ENCODE measurements at regions not wholly inside any gene's neighbourhood (a gene's known extent, or its start where the extent isn't known, plus 50 kb on each side); places are given as distances from the start of the nearest gene placed in this dataset.

DNA sequence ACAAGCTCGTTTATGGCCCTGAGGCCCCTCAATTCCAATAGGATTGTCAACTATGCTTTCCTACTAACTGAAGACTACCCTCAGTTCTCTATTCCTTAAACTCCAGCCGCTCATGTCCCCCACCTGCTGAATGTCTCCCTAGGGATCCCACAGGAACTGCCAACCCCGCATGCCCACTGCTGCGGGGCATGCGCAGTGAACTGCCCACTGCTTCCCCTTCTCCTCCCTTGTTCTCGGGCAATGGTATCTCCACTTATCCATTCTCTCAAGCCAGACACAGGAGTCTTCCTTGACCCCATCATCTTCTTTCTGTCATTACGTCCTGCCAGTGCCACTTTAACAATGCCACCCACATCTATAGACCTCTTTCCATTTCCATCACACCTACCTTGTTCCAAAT lies 90.0 kb downstream of the FGF18 start:
- FAIRE-seq = no peak
- DNase-seq (ENCODE audit: insufficient read length, low spot score) = no peak

DNA sequence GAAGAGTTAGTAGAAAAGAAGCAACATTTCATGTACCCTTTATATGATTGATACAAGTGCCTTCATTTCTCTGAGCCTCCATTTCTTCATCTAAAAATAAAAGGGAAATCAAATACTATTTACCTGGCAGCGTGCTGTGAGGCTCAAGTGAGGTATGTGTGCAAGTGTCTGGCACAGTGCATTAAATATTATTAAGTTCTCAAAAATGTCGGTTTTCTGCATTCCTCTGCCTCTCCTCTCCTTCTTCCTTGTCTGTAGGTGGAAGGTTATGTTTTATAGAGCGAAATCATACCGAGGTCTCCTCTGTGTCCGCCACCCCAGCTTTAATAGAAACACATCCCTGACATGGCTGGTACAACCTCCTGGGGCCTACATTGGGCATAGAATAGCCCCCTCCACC lies 93.0 kb downstream of the FGF18 start:
- DNase-seq (ENCODE audit: insufficient read length, low spot score) = no peak
- FAIRE-seq = no peak

DNA sequence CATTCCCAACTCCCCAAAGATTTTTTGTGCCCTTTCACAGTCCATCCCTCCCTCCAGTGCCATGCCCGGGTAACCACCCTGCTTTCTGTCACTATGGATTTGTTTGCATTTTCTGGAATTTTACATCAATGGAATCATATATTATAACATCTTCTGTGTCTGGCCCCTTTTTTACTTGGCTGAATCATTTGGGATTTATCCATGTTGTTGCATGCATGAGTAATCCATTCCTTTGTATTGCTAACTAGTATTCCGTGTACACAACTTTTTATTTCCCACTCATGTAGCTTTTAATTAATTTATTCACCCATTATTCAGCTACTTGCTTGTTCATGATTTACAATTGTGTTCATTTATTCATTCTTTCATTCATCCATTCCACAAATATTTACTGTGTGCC lies 94.1 kb downstream of the FGF18 start:
- DNase-seq (ENCODE audit: insufficient read length, low spot score) = no peak
- FAIRE-seq = no peak

DNA sequence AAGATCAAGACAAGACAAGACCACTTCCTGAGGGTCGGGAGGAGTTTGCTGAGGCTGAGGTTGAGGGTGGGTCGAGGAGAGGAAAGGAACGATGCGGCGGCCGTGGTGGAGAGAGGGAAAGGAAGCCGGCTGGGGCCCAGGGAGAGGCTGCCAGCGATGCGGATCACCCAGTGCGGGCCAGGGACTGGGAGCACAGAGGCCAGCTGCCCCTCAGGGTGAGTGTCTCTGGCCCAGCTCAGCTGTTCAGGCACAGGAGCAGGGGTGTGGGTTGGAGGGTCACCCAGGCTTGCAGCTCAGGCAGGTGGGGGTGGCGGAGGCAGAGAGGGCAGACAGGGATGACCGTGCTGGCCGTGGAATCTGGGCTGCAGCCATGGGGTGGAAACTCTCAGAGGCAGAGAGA lies 99.5 kb downstream of the FGF18 start:
- FAIRE-seq (no peak), DNase-seq (ENCODE audit: insufficient read length, low spot score) (no peak)

DNA sequence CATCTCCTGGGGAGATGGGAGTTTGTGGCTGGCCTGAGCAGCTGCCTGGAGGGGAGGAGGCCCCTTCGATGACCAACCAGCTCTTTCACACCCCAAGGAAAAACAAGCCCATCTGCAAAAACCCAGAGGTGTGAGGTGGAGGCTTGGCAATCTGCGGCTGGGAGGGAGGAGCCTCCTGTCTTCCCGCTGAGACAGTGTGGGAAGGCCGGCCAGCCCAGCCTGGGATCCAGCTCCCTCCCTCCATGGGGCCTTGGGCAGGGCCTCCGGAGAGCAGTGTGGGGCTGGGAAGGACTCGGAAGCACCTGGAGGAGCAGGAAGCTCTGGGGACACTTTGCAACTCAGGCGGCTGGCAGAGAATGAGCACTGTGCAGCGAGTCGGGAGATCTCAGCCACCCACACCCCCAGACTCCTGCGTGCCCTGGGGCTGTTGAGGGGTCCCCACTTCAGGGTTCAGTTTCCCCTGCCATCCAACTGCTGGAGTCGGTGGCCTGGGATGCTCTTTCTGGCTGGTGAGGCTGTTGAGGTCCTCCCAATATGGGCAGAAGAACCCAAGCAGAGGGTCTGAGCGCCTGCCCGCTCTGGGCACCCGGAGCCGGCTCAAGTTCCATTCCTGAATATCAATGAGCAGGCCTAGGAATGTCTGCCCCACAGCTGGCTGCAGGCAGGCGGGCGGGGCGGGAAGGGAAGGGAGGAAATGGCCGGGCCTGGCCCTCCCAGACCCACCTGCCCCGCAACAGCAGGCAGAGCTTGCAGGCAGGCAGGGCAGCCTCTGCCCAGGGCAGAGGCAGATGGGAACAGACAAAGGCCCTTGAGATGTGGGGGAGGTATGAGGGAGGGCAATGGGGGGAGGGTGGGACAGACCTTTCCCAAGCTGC lies 101.1 kb downstream of the FGF18 start:
- DNase-seq (ENCODE audit: insufficient read length, low spot score) (no peak), FAIRE-seq (no peak)

DNA sequence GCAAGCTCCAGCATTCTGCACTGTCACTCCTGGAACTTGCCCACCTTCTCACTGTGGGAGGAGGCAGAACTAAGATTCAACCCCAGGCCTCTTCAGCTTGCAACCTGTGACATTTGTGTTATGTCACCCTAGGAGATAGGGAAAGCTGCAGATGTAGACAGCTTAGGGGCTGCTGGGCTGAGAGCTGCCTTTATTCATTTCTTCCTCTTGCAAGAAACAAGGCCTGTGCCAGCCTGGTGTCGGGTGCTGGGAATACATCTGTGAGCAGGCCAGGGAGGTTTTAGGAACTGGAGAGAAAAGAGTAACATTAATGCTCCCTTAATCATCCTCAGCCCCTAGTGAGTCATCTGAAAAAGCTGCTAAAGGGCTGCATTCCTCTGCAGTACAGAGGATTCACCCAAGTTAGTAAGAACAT lies 101.8 kb downstream of the FGF18 start:
- DNase-seq (ENCODE audit: insufficient read length, low spot score) = no peak
- FAIRE-seq = no peak

DNA sequence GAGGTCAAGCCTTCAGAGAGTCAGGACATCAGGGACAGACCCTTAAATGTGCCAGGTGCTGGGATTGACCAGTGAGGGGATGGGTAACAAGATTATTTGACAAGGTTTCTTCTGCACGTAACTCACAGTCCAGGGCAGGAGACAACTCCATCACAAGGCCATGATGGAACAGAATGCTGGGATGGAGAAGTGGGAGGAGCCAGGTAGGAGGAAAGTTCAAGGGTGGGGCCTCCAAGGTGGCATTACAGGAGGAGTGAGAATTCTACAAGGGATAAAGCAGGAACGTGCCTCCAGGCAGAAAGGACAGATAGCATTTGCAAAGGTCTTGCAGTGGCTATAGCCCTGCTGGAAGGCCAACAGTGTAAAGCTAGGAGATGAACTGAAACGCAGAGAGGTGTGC lies 102.2 kb downstream of the FGF18 start:
- no peak for DNase-seq (ENCODE audit: insufficient read length, low spot score)
- FAIRE-seq = no peak

DNA sequence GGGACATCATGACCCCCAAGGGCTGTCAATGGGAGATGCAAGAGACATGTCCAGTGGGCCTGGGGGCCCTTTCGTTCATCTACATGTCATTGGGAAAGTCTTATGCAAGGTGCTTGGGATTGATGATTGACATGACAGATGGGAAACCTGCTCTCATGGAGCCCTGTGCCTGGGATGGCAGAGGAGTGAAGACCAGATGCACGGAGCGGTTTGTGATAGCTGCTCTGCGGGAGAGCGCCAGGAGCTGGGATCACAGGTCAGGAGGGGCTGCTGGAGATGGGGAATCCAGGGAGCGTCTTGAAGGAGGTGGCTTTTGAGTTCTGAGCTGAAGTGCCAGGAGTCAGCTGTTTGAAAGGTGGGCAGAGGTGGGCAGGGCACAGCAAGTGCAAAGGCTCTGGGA lies 104.3 kb downstream of the FGF18 start:
- FAIRE-seq (no peak), DNase-seq (ENCODE audit: insufficient read length, low spot score) (no peak)

DNA sequence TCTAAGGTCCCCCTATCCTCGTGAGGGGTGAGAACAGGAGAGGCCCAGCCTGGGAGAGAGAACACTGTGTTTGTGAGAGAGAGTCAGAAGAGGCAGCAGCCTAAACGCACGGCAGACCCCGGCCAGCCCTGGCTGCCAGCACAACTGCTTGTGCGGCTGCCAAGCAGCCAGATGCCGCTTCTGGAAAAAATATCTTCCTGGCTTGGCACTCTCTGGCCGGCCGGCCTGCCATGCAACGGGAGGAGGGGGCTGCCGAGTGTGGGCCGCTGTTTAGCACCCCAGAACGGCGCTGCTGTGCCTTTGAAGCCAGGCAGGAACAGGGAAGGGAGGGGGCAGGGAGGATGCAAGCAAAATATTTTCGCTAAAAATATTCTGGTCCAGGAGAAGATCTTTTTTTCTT lies 105.0 kb downstream of the FGF18 start:
- DNase-seq (ENCODE audit: insufficient read length, low spot score) = no peak
- FAIRE-seq = no peak

DNA sequence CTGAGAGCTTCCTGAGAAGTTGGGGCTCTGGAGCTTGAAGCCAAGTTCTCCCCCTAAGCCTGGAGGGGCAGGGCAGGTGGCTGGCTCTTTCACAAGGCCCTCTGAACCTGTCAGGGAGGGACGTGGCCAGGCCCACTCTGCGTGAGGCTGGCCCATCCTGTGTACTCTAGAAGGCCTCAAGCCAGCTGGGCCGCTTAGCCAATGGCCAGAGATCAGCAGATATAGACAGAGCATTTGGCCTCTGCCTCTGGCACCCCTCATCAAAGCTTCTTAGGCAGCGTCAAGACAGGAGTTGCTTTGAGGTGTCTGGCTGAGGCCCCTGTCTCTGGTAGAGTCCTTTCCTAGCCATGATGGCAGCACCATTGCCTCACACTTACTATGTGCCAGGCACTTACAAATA lies 105.6 kb downstream of the FGF18 start:
- DNase-seq (ENCODE audit: insufficient read length, low spot score) (no peak), FAIRE-seq (no peak)

DNA sequence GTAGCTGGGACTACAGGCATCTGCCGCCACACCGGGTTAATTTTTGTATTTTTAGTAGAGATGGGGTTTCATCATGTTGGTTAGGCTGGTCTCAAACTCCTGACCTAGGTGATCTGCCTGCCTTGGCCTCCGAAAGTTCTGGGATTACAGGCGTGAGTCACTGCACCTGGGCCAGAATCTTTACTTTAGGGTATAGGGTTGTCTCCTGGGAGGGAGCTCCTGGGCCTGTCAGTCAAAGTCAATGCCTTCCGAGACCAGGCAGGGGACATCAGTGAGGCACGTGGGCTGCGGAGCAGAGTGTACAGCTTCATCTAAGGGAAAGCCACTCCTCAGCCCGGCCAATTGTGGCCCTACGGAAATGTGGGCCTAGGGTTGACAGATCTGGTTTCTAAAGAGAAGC lies 108.6 kb downstream of the FGF18 start:
- FAIRE-seq (no peak), DNase-seq (ENCODE audit: insufficient read length, low spot score) (no peak)

DNA sequence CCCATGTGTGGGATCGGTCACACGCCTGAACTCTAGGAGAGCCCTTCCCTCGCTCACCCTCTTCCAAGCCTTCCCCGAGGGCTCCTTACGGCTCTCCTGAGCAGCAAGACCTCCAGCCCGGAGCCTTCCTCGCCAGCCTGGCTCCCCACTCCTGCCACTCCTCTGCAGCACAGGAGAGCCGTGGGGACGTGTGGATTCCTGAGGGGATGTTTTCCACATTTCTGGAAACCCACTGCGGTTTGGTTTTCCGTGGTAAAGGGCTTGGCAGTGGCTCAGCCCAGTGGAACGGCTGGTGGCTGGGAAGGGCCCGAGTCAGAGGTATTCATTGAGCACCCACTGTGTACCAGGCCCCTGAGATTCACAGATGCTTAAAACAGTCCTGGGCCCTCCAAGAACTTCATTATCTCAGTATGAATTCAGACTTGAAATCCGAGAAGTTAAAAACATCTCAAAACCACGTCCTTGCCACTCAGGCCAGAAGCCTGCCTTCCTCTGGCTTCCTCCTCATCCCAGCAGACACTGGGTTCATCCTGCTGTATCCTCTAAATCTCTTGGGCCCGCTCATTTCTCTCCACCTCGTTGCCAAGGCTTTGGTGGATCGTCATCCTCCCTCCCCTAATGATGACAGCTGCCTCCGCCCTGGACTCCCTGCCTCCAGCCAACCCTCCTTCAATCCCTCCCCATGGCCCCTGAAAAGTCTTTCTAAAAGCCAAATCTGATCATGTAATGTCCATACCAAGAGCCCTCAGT lies 109.6 kb downstream of the FGF18 start:
- no peak for FAIRE-seq
- no peak for DNase-seq (ENCODE audit: insufficient read length, low spot score)

DNA sequence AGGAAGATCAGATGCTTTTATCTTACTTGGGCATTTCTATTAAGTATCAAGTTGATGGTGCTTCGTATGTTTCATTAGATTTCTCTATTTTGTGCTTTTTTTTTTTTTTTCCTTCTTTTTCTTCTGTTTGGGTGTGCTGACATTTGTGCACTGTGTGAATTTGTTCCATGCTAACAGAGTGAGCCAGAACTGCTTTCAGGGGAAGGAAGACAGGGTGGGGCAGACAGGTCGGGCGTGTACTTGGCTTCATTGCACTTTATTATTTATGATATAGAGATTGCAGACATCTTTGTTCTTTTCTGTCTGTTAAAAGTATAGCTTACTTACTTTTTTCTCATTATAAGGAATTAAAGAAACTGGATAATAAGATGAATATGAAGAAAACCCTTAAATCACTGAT lies 112.2 kb downstream of the FGF18 start:
- FAIRE-seq = no peak
- DNase-seq (ENCODE audit: insufficient read length, low spot score) = no peak

DNA sequence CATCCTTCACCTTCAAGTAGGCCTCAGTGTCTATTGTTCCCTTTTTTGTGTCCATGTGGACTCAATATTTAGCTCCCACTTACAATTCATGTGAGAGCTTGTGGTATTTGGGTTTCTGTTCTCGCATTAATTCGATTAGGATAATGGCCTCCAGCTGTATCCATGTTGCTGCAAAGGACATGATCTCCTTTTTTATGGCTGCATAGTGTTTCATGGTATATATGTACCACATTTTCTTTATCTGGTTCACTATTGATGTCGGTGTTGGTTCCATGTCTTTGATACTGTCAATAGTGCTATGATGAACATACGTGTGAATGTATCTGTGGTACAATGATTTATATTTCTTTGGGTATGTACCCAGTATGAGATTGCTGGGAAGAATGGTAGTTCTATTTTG lies 113.7 kb downstream of the FGF18 start:
- no peak for DNase-seq (ENCODE audit: insufficient read length, low spot score)
- no peak for FAIRE-seq

DNA sequence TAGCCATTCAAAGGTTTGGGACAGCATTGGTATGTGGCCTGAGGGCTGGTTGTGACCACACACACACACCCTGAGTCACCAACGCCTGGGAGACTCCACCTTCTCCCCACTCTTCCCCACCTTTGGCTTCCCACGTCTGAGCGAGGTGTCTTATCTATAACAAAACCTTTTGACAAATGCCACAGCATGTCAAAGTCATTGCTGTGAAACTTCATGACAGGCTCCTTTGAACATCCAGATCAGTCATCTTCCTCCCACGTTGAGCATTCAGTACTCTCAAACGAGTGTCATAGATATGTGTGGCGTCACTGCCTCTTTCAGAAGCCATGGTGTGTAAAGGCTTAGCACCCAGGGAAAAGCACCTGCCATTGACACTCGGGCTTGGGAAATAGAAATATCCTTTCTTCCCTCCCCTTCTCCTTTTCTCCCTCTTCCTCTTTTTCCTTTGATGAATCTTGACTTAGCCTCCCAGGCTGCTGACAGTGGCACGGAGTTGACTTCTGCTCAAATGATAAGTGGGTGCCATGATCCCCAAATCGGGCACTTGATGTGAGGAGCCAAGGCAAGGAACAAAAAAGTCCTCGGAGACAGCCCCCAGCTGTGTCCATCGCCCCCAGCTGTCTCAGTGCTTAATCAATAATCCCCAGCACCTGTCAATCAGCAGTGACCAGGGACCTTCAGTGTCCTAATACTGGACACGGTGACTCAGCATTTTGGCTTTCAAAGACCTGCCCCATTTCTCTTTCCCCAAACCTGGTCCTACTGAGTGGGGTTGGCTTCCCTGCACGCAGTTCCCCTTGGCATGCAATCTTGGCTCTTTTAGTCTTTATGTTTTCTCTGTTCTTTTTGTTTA lies 114.8 kb downstream of the FGF18 start:
- FAIRE-seq (no peak), DNase-seq (ENCODE audit: insufficient read length, low spot score) (no peak)

DNA sequence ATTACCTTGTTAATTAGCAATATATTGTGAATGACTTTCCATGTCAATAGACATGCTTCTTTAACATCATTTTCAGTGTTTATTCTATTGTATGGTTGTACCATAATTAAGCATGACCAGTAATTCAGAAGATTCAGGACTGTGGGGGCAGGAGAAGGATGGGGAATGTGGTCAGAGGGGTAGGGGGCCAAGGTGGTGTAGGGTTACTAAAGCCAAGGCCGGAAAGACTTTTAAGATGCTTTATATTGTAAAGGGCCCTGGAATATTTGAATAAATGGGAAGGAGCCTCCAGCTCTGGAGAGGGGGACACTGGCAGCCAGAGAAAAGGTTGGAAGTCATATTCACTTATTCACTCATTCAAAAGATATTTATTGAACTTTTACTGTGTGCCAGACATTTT lies 115.7 kb downstream of the FGF18 start:
- DNase-seq (ENCODE audit: insufficient read length, low spot score) = no peak
- no peak for FAIRE-seq

DNA sequence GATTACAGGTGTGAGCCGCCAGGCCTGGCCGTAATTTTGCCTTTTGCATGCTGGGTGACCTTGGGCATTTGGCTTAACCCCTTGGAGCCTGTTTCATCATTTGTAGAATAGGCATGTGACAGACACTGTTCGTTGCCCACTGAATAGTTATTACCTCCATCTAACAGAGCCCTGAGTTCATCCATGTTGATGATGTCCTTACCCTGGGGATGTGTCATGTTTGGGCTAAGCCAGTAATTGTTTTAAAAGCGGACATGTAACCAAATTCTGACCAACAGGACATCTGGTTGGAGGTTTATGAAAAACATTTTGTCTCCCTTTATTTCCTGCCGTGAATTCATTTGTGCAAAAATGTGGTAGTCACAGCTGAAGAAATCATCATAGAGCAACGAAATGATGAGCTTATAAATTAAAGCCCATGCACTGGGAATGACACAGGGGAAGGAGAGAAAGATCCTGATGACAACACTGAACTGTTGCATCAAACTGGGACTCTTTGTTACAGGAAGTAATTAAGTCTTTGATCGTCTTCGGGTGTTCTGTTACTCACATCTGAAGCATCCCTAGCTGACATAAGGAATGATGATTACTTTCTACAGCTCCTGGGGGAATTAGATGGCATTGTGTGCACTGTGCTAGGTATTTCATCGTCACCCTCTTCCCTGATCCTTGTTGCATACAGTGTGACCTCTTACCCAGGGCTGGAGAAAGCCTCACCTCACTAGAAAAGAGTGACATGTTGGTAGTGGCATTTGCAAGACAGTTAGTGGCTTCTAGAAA lies 117.8 kb downstream of the FGF18 start:
- no peak for DNase-seq (ENCODE audit: insufficient read length, low spot score)
- FAIRE-seq = no peak

DNA sequence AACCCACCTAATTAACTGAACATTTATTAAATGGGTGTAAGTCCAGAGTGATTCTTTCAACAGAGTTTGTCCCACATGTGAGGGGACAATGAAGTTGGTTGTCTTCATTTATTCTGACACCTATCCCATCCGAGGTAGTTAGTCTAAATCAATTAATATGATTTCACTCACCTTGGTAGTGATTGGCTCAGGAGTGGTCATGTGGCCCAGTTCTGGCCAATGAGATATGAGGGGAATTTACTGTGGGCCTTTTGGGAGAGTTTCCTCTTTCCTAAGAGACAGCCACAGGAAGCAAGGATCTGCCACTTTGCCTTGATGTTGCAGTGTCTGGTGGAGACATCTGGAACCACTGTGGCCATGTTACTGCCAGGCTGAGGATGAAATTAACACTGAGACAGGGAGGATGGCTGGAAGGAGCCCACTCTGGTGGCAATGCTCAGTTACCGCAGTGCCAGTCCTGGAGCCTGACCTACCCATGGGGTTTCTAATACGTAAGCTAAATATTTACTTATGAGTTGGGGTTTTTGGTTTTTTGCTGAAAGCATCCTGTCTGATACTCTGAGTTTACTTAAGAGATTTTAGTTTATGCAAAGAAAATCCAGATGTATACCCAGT lies 118.6 kb downstream of the FGF18 start:
- DNase-seq (ENCODE audit: insufficient read length, low spot score) (no peak), FAIRE-seq (no peak)

DNA sequence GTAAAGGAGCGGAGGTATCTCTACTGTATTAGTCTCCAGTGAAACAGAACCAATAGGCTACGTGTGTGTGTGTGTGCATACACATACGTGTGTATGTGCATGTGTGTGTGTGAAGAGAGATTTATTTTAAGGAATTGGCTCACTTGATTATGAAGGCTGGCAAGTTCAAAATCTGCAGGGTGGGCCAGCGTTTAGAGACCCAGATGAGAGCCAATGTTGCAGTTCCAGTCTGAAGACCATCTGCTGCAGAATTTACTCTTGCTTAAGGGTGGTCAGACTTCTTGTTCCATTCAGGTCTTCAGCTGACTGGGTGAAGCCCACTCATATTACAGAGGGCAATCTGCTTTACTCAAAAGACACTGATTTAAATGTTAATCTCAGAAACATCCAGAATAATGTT lies 119.2 kb downstream of the FGF18 start:
- no peak for DNase-seq (ENCODE audit: insufficient read length, low spot score)
- no peak for FAIRE-seq

DNA sequence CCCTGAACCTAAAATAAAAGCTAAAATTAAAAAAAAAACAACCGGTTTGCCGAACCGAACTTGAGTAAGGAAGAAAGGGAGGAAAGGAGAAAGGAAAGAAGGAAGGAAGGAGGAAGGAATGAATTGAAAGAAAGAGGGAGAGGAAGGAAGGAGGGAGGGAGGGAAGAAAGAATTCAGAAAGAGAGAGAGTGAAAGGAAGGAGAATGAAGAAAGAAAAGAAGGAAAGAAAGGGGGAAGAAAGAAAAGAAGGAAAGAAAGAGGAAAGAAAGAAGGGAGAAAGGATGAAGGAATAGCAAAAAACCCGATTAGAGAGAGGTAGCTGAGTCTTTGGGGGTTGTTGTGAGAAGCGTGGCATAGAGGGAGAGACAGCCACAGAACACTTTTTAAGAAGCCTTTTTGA lies 121.4 kb downstream of the FGF18 start:
- no peak for FAIRE-seq
- no peak for DNase-seq (ENCODE audit: insufficient read length, low spot score)
